ENCODE measurements at regions not wholly inside any gene's neighbourhood (a gene's known extent, or its start where the extent isn't known, plus 50 kb on each side); places are given as distances from the start of the nearest gene placed in this dataset.

DNA sequence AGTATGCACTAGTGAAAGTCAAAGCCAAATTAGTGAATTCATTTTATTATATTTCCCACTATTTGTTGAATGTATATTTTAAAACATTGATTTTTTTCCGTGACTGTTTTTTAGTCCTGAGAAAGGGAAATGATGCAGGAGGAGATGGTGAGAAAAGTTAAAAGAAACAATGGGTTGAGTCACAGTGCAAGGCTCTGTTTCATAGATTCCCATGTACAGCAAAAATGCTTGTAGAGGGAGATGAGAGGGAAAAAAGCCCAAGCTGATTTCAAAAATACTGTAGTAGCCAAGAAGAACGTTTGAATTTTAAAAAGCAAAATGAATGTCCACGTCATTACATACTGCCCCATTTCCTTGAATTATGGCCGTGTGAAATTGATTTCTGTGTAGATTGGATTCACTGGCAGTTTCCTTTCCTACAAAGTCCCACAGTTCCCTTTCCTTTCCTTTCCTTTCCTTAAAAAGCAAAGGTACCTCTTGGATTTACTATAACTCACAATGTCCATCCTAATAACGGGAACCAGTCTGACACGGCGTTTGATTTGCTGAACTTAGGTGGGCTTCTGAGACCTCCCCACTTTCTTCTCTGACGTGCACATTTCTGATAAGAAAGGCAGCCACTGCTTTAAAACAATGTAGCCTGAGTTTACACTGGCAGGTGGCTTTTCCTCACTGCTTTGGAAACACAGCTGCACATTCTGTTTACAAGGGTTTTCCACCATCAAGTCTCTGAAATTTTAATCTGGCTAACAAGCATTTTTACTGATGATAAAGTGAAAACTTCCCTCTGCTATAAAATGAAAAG lies 63.7 kb downstream of the SPCS3 start:
- H3K36me3 ChIP-seq = no peaks in the 10 kb centered on the region
- TF ChIP-seq CTCF (IDR thresholded peaks at IDR 0.05) = no peak
- peaks cover 0 to 22% (median 0%) of the 10 kb centered on the region in 9 donors for H3K4me1 ChIP-seq
- peak in 1 of 2 donors; percentile 29 for DNase-seq
- intact Hi-C loops (cut with DNase I) = loop anchor here in 6 of 10 donors (5.0 to 10.0 kb wide), 6 partner anchors 109 to 409 kb away; partner anchors contain the start of gene VEGFC (in 2 of the 6)
- H3K9me3 ChIP-seq = no peaks in the 10 kb centered on the region
- WGBS, 2 donors = 28 to 37% methylated on average over 8 of the region's 8 CpGs
- H3K27ac ChIP-seq = peak overlapping the region in 7 of 10 donors; percentile 3 to 78 (median 69)
- ATAC-seq = peak in 6 of 8 donors; percentile 38 to 81 (median 68)
- H3K27me3 ChIP-seq = no peaks in the 10 kb centered on the region
- peak overlapping the region in 6 of 10 donors; percentile 6 to 31 (median 13) for H3K4me3 ChIP-seq

DNA sequence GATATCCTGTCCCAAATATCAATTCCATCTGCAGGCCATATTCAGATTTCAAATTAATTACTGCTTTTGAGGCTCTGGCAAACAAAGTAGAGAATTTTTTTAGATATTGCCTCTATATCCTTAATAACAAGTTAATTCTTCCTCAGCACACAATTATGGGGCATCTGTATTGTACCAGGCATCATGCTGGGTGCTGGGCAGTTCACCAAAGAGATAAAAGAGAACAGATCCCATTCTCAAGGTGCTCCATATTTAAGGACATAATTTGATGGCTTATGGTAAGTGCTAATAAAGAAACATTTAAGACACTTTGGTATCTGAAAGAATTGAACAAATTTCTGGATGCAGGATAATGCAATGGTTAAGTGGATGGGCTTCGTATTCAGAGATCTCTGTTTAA lies 65.8 kb downstream of the SPCS3 start:
- intact Hi-C loops (cut with DNase I) = loop anchor here in 3 of 10 donors (10.0 kb wide), 3 partner anchors 109 to 249 kb away; no protein-coding TSS in a partner anchor
- DNase-seq (no peak), ATAC-seq (no peak)
- no peaks in the 10 kb centered on the region for H3K27me3 ChIP-seq
- peaks cover 0 to 22% (median 0%) of the 10 kb centered on the region in 9 donors for H3K4me1 ChIP-seq
- H3K27ac ChIP-seq = peak overlapping the region in 4 of 10 donors; percentile 47 to 78 (median 63)
- H3K4me3 ChIP-seq = no peak overlapping the region
- WGBS, 2 donors = 95% methylated on average over 1 of the region's 1 CpG
- no peaks in the 10 kb centered on the region for H3K9me3 ChIP-seq
- H3K36me3 ChIP-seq = no peaks in the 10 kb centered on the region
- TF ChIP-seq CTCF (IDR thresholded peaks at IDR 0.05) = no peak

GRCh38 chr4:176387571-176387970 lies 67.8 kb downstream of the SPCS3 start:
- no peak overlapping the region for H3K4me3 ChIP-seq
- H3K36me3 ChIP-seq = no peaks in the 10 kb centered on the region
- 53 to 56% methylated on average over 1 of the region's 1 CpG for WGBS, 2 donors
- intact Hi-C loops (cut with DNase I) = loop anchor here in 3 of 10 donors (10.0 kb wide), 3 partner anchors 107 to 247 kb away; no protein-coding TSS in a partner anchor
- ATAC-seq = no peak
- H3K27me3 ChIP-seq = no peaks in the 10 kb centered on the region
- H3K4me1 ChIP-seq = peaks cover 0 to 22% (median 0%) of the 10 kb centered on the region in 9 donors
- H3K27ac ChIP-seq = peak overlapping the region in 1 of 10 donors; percentile 14
- no peak for DNase-seq
- TF ChIP-seq CTCF (IDR thresholded peaks at IDR 0.05) = no peak
- H3K9me3 ChIP-seq = no peaks in the 10 kb centered on the region

- no peak for TF ChIP-seq CTCF (IDR thresholded peaks at IDR 0.05)
- no peak overlapping the region for H3K27ac ChIP-seq
- H3K4me3 ChIP-seq = no peak overlapping the region
- no peaks in the 10 kb centered on the region for H3K36me3 ChIP-seq
- no peaks in the 10 kb centered on the region for H3K27me3 ChIP-seq
- ATAC-seq (no peak), DNase-seq (no peak)
- no peaks in the 10 kb centered on the region for H3K9me3 ChIP-seq
- 54 to 64% methylated on average over 4 of the region's 4 CpGs for WGBS, 2 donors
- intact Hi-C loops (cut with DNase I) = no loop called here
- H3K4me1 ChIP-seq = no peaks in the 10 kb centered on the region
Measured at GRCh38 chr4:176393306-176394013, 73.7 kb downstream of the SPCS3 start.
